Stimulated activated CD8-positive, alpha-beta memory T cell treated with anti-CD3 and anti-CD28 coated beads, Interleukin-7, amount 100 ng/mL, for 4 hours (primary cell): ENCODE measurements at regions not wholly inside any gene's neighbourhood (a gene's known extent, or its start where the extent isn't known, plus 50 kb on each side); places are given as distances from the start of the nearest gene placed in this dataset.

Source experiments
- DNase-seq, 2 donors: peaks; one replicate each; pipeline ENCODE4 v3.0.0-alpha.2; 2020; ENCODE audit warnings: low read depth in 2 of 2

DNA sequence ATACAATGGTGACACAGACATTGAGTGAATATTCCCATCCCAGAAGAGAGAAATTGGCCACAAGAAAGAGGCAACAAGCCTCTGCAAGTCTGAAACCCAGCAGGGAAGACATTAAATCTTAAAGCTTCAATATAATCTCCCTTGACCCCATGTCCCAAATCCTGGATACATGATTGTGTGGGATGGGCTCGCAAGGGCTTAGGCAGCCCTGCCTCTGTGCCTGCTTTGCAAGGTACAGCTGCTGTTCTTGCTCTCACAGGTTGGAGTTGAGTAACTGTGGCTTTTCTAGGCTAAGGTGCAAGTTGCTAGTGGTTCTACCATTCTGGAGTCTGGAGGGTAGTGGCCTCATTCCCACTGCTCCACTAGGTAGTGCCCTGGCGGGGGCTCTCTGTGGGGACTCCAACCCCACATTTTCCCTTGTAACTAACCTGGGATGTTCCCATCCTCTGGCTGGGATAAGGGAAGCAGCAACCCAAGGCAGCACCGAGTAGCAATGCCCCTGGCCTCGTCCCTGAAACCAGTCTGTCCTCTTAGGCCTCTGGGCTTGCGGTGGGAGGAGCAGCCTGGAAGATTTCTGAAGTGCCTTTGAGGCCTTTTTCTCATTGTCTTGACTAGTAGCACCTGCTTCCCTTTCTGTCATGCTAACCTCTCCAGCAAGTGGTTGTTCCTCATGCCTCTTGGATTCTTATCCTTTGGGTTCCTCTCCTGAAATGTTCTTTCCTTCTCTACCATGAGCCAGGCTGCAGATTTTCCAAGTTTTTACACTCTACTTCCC is 90.0 kb downstream of the FAM174B start:
- DNase-seq, result no peak

DNA sequence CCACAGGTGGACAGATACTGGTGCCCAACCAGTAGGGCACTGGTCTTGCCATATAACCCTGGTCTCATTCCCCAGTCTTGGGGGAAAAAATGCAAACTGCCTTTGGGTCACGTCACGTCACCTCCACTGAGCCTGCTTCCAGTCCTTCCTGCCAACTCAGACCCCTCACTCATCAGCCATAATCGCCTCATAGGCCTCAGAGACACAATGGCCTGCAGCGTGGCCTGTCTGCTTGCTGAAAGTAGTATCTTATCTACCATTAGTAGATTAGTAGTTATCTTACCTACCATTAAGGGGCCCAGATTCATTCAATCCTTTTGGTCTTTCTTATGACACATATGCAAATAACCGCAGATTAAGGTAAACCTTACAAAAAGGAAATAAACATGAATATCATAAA is 93.8 kb downstream of the FAM174B start:
- no peak for DNase-seq

DNA sequence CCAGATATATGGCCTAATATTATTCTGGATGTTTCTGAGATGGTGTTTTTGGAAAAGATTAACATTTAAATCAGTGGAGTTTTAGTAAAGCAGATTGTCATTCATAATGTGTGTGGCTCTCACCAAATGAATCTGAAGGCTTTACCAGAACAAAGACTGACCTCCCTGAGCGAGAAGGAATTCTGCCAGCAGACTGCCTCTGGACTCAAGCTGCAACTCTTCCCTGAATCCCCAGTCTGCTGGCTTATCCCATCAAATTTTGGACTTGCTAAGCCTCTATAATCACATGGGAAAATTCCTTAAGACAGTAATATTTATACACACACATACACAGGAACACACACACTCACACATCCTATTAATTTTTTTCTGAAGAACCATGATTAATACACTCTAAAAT is 102.3 kb downstream of the FAM174B start:
- DNase-seq, result no peak

- no peak for DNase-seq
Measured at GRCh38 chr15:92545996-92546395, 109.6 kb downstream of the FAM174B start.

DNA sequence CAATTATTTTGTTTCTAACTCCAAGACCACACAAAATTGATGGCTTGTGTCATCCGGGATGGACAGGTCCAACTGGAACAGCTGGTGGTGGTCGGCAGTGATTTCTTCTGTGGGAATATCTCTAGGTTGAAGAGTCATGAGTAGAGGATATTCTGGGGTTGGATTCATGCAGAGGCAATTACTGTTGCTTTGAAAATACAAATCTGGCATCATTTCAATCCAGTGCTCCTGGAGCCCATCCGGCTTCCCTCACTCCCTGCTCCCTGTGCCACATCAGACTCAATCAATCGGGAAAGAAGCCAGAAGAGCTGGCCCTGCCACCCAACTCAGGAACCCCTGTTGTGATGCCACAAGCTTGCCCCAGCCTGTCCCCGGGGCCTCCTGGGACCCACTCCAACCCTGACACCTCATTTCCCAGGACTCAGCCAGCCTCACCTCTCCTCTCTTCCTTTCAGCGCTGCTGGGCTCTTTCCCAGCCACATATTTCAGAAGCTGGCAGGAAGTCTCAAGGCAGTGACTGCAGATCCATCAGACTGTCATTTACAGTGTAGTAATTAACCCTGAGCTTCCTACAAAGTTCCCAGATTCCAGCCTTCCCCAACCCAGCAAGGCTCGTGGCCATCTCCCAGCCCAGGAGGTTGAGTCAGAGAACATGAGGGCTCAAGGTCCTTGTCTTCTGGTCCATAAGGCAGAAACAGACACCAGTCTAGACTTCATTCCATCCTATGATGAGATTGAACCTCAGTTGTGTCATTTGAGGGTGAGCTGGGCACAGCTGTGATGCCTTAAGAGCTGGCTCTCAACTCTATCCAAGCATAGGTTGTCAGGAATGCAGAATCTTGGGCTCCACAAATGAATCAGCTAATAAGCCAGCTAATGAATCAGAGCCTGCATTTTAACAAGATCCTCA is 114.0 kb downstream of the FAM174B start:
- DNase-seq, result no peak

DNA sequence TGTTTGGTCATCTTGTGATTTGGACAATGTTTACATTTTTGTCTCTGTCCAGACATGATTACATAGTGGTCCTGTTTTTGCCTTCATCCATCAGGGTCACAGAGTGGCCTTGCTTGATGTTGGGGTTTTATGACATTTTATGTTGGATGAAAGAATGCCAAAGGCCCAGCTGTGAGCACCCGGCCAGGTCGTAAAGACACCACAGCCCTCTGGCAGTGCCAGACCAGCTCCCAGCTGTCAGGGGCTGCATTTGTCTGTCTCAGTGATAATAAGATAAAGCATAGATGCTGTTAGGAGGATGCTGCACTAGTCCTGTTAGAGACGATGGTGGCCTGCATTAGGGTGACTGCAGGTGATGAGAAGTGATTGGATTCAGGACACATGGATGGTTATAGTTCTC is 117.5 kb downstream of the FAM174B start:
- DNase-seq, result no peak

- DNase-seq, result no peak
Measured at GRCh38 chr15:92533298-92533697, 122.3 kb downstream of the FAM174B start.

DNA sequence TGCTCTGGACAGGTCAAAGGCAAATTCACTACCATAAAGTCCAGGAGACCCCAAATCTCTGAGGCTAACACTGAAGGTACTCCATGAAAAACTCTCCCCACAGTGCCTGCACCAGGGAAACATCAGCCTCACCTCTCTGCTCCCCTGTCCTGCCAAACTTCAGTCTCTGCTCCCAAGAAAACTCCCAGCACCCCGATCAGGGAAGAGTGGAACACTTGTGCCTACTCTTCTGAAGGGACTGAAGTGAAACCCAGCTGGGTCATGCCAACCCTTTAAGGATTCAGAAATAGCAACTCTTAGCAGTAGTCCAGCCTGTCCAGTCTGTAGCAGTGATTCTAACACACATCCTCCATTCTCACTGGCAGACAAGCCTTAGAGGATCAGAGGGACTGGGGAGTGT is 124.2 kb downstream of the FAM174B start:
- no peak for DNase-seq

- DNase-seq, result no peak
Measured at GRCh38 chr15:92528736-92529135, 126.8 kb downstream of the FAM174B start.

GRCh38 chr15:92527197-92527596 is 128.4 kb downstream of the FAM174B start:
- no peak for DNase-seq

DNA sequence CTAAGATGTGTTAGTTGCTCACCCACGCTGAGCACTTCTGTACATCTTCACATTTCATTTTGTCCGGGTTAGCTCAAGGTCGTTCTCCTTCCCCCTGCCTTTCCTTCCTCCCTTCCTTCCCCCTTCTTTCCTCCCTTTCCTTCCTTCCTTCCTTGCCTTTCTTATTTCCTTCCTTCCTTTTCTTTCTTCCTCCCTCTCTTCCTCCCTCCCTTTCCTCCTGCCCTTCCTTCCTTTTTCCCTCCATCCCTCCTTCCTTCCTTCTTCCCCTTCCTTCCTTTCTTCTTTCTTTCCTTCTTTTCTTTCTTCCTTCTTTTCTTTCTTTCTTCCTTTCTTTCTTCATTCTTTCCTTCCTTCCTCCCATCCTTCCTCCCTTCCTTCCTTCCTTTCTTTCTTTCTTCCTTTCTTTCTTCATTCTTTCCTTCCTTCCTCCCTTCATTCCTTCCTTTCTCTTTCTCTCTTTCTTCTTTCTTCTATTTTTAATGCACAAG is 129.8 kb downstream of the FAM174B start:
- no peak for DNase-seq

- DNase-seq, result no peak
Measured at GRCh38 chr15:92524874-92525565, 130.6 kb downstream of the FAM174B start.

DNA sequence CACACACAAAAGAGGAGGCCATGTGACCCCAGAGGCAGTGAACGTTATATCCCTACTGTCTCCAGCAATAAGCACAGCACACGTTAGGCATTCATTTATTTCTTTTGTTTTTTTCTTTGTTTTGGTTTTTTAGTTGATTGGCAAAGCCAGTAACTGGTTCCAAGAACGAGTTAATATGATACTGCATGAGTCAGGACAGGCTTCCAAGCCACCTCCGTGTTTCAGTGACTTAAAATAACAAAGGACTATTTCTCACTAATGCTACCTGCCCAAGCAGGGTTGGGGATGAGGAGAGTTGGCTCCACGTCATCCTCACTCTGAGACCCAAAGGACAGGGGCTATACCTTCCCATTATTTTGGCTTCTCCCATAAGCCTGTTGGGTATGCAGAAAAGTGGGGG is 130.5 kb downstream of the ST8SIA2 start:
- DNase-seq, result no peak

DNA sequence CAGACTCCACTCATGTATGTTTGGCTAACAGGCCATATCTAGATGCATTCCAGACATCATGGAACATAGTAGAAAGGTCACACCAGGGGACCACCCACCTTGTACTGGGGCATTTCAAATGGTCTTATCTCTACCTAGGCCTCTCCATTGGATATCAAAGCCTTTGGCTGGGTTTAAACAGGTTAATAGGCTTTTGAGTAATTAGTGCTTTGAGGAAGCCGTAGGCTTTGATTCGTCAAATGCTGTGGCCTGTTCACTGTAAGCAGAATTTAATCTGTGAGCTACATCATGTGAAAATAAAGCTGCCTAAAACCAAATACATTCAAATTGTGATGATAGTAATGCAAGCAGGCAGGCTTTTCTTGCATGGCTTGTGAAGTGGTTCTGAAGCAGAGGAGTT is 129.5 kb downstream of the ST8SIA2 start:
- DNase-seq, result no peak

DNA sequence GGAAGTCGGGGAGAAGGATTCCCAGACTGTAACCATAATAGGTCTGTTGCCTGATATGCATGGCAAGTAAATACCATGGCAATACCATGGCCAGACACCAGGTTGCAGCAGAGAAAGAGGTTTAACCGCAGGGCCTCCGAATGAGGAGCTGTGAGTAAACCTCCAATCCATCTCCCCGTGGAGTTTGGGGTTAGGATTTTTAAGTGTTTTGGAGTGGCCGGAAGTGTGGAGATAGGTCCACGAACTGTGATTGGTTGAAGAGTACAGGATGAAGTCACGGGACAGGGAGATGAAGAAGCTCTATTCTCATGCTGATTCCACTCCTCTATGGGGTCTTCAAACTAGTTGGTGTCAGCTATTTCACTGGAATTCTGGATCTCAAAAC is 127.9 kb downstream of the ST8SIA2 start:
- peak; percentile 1 to 3 for DNase-seq

GRCh38 chr15:92520914-92521623 is 127.4 kb downstream of the ST8SIA2 start:
- DNase-seq, result no peak

DNA sequence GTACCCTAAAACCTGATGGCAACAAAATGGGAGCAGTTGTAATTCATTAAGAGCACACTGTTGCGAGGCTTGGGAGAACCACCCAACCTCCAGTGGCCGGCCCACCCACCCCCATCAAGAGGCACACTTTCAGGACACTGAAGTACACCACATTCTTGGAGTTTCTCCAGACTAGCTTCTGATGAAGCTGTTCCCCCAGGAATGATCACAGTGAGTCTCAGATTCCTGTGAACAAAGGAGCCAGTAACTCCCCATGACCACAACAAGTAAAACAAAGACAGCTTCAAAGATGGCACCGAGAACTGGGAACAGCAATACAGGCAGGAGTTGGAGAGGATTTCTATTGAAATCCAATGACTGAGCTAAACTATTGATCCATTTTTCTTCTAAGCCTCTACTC is 126.0 kb downstream of the ST8SIA2 start:
- DNase-seq, result no peak
